ENCODE measurements at regions not wholly inside any gene's neighbourhood (a gene's known extent, or its start where the extent isn't known, plus 50 kb on each side); places are given as distances from the start of the nearest gene placed in this dataset.

DNA sequence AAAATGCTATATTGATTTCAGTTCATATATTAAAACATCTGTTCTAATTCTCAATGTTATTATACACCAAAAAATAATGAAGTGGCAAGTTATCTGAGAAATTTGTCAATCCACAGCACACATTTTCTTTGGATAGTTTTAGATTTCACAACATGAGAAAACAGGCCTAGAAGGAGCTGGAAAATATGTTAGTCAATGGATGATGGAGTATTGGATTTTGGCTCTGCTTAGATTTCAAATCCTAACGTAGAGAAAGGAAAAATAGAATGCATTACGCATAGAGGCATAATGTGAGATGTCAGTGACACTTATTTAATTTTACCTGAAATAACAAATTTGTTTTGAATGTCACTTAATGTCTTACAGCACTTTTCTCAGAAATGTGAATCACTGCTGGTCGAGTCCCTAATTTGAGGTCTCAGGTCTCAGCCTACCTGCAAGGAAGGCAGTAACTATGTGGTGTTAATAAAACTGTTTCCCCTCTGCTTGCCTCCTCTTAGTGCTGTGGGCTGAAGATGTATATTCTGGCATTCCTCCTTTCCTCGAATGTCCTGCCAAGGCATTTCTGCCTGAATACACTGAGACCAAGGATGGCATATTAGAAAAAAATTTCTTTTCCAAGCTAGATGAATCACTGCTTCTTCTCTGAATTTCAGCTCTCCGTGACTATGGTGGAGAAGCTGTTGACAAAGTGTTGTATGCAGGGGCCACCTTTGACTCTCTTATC, 232.4 kb downstream of the POSTN start:
- Histone ChIP-seq H3K27ac (no peak overlapping the region), H3K4me3 (no peak overlapping the region), H3K36me3 (no peaks in the 10 kb centered on the region), H3K4me1 (no peaks in the 10 kb centered on the region), H3K27me3 (no peaks in the 10 kb centered on the region), H3K9me3 (no peaks in the 10 kb centered on the region)
- TF ChIP-seq, protein P1, sequence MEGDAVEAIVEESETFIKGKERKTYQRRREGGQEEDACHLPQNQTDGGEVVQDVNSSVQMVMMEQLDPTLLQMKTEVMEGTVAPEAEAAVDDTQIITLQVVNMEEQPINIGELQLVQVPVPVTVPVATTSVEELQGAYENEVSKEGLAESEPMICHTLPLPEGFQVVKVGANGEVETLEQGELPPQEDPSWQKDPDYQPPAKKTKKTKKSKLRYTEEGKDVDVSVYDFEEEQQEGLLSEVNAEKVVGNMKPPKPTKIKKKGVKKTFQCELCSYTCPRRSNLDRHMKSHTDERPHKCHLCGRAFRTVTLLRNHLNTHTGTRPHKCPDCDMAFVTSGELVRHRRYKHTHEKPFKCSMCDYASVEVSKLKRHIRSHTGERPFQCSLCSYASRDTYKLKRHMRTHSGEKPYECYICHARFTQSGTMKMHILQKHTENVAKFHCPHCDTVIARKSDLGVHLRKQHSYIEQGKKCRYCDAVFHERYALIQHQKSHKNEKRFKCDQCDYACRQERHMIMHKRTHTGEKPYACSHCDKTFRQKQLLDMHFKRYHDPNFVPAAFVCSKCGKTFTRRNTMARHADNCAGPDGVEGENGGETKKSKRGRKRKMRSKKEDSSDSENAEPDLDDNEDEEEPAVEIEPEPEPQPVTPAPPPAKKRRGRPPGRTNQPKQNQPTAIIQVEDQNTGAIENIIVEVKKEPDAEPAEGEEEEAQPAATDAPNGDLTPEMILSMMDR (IDR thresholded peaks at IDR 0.05) = no peak
- intact Hi-C loops (cut with DNase I; ENCODE audit: low total_unique reads) = no loop called here
- no peak for DNase-seq

DNA sequence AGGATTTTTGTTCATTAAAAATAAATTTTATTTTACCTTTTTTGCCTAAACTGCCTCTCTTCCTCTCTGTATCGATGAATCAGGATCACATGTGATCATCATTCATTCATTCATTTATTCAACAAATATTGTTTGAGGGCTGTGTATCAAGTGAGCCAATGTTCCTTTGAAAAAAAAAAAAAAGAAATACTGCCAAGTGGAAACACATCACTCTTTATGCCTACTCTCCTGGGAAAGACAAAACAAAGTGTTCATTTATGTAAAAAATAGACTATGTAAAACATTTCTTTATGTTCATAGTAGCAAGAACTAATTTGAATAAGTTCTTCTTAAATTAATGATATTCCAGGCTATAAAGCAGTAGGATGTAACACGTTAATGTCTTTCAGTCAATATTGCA, 233.1 kb downstream of the POSTN start:
- DNase-seq = no peak
- intact Hi-C loops (cut with DNase I; ENCODE audit: low total_unique reads) = no loop called here
- Histone ChIP-seq H3K27ac (no peak overlapping the region), H3K36me3 (no peaks in the 10 kb centered on the region), H3K9me3 (no peaks in the 10 kb centered on the region), H3K4me3 (no peak overlapping the region), H3K27me3 (no peaks in the 10 kb centered on the region), H3K4me1 (no peaks in the 10 kb centered on the region)
- TF ChIP-seq, protein P1 (IDR thresholded peaks at IDR 0.05) = no peak

DNA sequence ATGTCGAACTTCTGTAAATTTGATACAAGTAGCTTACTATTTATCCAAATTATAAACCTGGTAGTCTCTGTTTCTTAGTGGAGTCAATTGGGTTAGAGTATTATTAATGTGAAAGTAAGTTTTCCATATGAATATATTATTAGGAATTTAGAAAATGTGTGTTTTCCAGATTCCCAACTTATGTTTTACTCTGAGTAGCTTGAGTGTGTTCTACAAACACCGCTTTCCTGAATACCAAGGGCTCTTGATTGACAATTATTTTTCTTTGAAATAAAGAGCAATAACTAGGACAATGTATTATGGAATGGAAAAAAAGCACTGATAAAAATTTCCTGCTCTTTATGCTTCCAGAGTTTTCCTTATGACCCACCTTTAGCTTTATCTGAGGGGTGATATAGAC, 233.6 kb downstream of the POSTN start:
- no peak overlapping the region for H3K27ac ChIP-seq
- DNase-seq = no peak
- intact Hi-C loops (cut with DNase I; ENCODE audit: low total_unique reads) = no loop called here
- H3K4me3 ChIP-seq = no peak overlapping the region
- H3K9me3 ChIP-seq = no peaks in the 10 kb centered on the region
- TF ChIP-seq, protein P1 (IDR thresholded peaks at IDR 0.05) = no peak
- H3K36me3 ChIP-seq = no peaks in the 10 kb centered on the region
- H3K27me3 ChIP-seq = no peaks in the 10 kb centered on the region
- no peaks in the 10 kb centered on the region for H3K4me1 ChIP-seq

DNA sequence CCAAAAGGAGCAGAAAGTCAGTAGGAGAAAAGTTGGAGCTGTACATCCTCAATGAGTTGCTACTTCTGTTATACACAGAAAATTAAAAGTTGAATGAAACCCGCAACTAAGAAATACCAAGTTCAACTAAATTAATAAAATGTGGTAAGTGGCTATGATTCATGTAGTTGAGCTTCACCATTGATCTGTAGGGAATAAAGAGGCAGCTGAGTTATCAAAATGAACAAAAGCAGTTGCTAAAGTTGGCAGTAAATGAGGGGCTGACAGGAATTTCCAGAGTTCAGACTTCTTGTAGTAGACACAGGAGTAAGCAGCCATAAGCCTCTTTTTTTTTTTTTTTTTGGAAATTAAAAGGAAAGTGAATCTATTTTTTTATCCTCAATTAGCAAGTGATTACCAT, 234.6 kb downstream of the POSTN start:
- Histone ChIP-seq H3K27ac (no peak overlapping the region), H3K27me3 (no peaks in the 10 kb centered on the region), H3K4me3 (no peak overlapping the region), H3K36me3 (no peaks in the 10 kb centered on the region), H3K4me1 (no peaks in the 10 kb centered on the region), H3K9me3 (no peaks in the 10 kb centered on the region)
- intact Hi-C loops (cut with DNase I; ENCODE audit: low total_unique reads) = no loop called here
- TF ChIP-seq, protein P1 (IDR thresholded peaks at IDR 0.05) = no peak
- DNase-seq = no peak

DNA sequence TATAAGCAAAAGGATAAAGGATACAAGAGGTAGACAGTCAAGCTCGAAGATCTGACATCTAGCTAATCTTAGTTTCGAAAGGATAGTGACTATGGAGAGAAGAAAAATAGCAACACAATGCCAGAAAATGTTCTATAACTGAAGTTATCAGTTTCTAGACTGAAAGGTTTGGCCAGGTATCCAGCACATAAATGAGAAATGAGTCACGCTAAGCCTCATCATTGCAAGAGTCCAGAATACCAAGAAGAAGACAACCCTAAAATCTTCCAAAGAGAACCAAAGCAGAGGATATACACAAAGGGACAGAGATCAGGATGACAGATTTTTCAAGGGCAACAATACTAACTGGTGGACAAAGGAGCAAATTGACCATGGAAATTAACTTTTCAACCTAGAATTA, 237.0 kb downstream of the POSTN start:
- Histone ChIP-seq H3K27me3 (no peaks in the 10 kb centered on the region), H3K27ac (no peak overlapping the region)
- intact Hi-C loops (cut with DNase I; ENCODE audit: low total_unique reads) = no loop called here

More for the DNA sequence above, 237.0 kb downstream of the POSTN start:
- no peak overlapping the region for H3K4me3 ChIP-seq
- no peaks in the 10 kb centered on the region for H3K36me3 ChIP-seq
- no peaks in the 10 kb centered on the region for H3K9me3 ChIP-seq
- DNase-seq = no peak
- H3K4me1 ChIP-seq = no peaks in the 10 kb centered on the region
- TF ChIP-seq, protein P1 (IDR thresholded peaks at IDR 0.05) = no peak

Measured in tibial artery (tissue), 4 donors.